GM12873 (cell line): ENCODE measurements at regions not wholly inside any gene's neighbourhood (a gene's known extent, or its start where the extent isn't known, plus 50 kb on each side); places are given as distances from the start of the nearest gene placed in this dataset.

ENCODE experiments used
- TF ChIP-seq, protein P1 (sequence below): IDR thresholded peaks from 2 replicates; pipeline ENCODE4 v1.5.1; 2012; ENCODE audit warnings: low read depth, mild to moderate bottlenecking, moderate library complexity, low read length, control low read depth; ENCODE audit not compliant: insufficient read depth; ENCODE audit errors: missing control alignments

DNA sequence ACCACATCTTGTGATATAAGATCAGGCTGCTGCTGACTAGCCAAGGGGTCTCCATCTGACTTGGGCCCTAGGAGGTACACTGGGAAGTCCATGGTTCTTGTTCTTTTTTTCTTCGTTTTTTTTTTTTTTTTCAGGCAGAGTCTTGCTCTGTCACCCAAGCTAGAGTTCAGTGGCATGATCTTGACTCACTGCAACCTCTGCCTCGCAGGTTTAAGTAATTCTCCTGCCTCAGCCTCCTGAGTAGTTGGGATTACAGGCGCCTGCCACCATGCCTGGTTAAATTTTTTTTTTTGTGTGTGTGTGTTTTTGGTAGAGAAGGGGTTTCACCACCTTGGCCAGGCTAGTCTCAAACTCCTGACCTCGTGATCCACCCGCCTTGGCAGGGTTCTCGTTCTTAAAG is 178.2 kb downstream of the RMST start:
- TF ChIP-seq, protein P1, sequence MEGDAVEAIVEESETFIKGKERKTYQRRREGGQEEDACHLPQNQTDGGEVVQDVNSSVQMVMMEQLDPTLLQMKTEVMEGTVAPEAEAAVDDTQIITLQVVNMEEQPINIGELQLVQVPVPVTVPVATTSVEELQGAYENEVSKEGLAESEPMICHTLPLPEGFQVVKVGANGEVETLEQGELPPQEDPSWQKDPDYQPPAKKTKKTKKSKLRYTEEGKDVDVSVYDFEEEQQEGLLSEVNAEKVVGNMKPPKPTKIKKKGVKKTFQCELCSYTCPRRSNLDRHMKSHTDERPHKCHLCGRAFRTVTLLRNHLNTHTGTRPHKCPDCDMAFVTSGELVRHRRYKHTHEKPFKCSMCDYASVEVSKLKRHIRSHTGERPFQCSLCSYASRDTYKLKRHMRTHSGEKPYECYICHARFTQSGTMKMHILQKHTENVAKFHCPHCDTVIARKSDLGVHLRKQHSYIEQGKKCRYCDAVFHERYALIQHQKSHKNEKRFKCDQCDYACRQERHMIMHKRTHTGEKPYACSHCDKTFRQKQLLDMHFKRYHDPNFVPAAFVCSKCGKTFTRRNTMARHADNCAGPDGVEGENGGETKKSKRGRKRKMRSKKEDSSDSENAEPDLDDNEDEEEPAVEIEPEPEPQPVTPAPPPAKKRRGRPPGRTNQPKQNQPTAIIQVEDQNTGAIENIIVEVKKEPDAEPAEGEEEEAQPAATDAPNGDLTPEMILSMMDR = no peak

DNA sequence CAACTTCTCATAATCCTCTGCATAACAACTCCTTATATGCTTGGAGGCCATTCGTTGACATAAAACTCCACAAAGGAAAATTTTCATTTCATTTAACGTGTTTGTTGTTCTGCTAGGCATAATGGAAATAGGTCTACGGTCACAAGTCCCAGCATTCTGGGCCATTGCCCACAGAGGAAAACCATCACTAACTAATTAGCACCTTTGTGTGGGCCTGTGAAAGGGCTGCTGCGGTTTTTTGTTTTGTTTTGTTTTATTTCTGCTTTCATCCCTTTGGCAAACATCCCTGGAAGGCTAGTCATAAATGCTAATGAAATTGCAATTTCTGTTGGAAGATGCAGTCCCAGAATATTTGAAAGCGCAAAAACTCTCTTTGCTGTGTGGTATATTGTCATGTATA is 180.3 kb downstream of the RMST start:
- TF ChIP-seq, protein P1 = no peak

DNA sequence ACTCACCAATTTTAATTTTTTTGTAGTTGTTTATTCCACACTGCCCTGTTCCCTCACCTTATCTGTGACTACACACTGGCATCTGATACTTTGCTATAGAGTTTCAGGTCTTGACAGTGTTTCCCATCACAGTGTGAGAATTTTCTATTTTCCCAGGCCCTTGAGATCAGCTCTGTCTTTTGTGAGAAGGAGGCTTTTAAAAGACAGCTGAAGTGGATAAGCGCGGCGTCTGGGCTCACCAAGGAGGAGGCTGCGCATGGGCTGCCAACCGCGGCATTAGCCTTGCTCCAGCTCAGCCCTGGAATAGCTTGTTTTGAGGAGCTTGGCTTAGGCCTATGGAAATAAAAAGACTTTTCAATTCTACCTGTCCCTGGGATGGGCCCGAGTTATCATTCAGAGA is 181.3 kb downstream of the RMST start:
- TF ChIP-seq, protein P1 = no peak

DNA sequence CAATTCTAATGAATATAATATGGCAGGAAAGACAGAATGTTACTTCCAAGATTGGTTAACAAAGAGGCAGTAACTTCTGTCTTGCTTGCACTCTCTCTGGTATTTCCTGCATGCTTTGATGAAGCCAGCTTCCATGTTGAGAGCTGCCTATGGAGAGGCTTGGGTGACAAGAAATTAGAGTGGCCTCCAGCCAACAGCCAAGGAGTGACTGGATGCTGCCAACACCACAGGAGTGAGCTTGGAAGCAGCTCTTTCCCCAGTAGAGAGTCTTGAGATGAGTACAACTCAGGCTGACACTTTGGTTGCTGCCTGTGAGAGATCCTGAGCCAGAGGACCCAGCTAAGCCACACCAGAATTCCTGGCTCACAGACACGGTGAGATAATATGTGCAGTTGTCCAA is 183.1 kb downstream of the RMST start:
- TF ChIP-seq, protein P1 = no peak

DNA sequence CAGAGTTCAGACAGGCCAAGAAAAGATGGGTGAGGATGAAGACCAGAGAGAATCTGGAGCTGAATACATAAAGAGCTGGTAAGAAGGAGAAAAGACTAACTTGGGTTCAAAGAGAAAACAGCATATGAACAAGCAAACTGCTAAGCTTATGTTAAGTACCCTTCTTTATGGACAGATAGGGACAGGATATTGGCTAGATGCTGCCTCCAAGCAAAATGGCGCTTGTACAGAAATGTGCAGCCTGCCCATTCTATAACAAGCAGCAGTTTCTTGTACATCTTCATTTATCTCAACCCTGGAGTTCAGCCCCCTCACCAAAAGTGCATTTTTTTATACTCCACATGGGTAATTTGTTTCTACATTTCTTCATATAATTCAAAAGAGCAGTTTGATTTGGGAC is 184.5 kb downstream of the RMST start:
- TF ChIP-seq, protein P1 = no peak

DNA sequence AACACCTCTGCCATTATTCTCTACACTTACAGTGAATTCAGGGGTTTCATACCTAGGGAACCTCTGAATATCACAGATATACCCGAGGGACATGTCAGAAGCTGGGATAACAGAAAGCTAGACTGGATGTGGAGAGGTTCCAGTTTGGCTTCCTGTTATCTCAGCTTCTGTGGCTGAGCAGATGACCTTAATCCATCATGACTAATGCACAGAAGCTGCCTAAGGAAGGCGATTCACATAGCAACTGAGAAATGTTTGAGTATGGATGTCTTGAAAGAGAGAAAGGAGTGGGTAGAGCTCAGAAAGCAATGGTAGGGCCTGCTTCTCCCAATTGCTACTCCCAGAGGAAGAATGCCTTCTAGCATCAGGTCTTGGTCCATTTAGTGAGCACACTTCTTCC is 187.6 kb downstream of the RMST start:
- TF ChIP-seq, protein P1 = no peak

DNA sequence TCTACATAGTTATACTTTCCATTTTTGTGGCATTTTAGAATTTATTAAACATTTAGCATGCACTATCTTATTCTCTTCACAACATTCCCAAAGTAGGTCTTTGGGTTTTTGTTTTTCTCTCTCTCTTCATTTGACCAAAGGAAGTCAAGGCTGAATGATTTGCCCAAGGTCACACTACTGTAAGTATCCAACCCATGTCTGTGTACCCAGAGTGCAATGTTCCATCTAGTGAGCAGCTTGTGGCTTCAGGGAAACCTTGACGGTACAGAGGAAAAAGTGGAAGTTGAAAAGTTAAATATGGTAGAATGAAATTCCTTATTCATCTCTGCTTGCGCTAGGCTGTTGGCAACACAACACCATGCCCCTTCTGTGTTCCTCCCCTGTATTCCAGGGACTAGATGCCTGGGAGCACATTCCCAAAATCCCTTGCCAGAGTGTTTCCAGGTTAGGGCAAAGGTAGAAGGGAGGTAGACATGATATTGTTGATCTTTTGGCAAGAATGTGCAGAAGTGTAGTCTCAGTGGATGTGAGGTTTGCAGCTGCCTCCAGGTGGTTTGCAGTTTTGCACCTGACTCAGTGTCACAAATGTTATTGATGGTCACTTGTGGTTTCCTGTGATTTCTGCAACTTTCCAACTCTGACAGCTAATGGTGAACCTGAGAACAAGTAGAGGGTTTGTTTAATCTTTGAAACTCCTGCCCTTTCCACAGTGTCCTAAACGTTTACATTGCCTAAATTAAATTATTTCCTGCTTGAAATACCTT is 196.7 kb downstream of the RMST start:
- TF ChIP-seq, protein P1 = no peak
